Esophagus muscularis mucosa (tissue), 4 donors: ENCODE measurements at regions not wholly inside any gene's neighbourhood (a gene's known extent, or its start where the extent isn't known, plus 50 kb on each side); places are given as distances from the start of the nearest gene placed in this dataset.

Experiments
- EP300 ChIP-seq: sonication (generic); formaldehyde crosslinking; IDR thresholded peaks from one replicate; pipeline ENCODE4 v1.6.1; 2017; ENCODE audit warnings: antibody characterized with exemption
- POLR2A ChIP-seq: fragments of 450-650 bp; IDR thresholded peaks from one replicate; pipeline ENCODE4 v1.6.1; 2017; ENCODE audit warnings: antibody characterized with exemption, moderate library complexity, mild to moderate bottlenecking, low read depth
- TF ChIP-seq, protein P1 (sequence below), 3 experiments: fragments of 200-600 bp in 2 of 3; fragments of 450-650 bp in 1 of 3; sonication (generic) in 2 of 3; IDR thresholded peaks; one replicate each; pipeline ENCODE4 v1.5.1; 2017 to 2019; ENCODE audit warnings: antibody characterized with exemption in 3 of 3, mild to moderate bottlenecking in 2 of 3, moderate library complexity in 1 of 3

DNA sequence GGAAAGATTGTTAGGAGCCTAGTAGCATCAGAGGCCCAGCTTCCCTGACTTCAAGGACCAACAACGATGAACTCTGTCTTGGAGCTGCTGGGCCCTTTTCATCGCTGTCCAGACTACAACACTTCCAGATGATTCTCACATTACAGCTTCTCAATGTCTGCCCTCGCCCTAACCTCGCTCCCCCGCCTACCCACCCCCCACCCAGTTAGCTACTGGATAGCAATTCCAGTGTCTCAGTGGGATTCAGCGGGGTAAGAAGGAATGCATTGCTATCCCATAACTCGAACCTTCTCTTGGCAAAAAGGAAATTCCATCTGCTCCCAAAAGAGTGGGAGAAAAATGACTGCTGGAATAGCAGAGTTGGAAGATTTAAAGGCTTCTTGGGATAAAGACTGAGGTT is 65.0 kb downstream of the RPL37A start:
- no peak for TF ChIP-seq POLR2A
- TF ChIP-seq, protein P1, sequence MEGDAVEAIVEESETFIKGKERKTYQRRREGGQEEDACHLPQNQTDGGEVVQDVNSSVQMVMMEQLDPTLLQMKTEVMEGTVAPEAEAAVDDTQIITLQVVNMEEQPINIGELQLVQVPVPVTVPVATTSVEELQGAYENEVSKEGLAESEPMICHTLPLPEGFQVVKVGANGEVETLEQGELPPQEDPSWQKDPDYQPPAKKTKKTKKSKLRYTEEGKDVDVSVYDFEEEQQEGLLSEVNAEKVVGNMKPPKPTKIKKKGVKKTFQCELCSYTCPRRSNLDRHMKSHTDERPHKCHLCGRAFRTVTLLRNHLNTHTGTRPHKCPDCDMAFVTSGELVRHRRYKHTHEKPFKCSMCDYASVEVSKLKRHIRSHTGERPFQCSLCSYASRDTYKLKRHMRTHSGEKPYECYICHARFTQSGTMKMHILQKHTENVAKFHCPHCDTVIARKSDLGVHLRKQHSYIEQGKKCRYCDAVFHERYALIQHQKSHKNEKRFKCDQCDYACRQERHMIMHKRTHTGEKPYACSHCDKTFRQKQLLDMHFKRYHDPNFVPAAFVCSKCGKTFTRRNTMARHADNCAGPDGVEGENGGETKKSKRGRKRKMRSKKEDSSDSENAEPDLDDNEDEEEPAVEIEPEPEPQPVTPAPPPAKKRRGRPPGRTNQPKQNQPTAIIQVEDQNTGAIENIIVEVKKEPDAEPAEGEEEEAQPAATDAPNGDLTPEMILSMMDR (IDR thresholded peaks at IDR 0.05): no peak
- no peak for TF ChIP-seq EP300
